H9 (cell line): ENCODE measurements at regions not wholly inside any gene's neighbourhood (a gene's known extent, or its start where the extent isn't known, plus 50 kb on each side); places are given as distances from the start of the nearest gene placed in this dataset.

Experiments used
- DNase-seq: peaks from one replicate; pipeline ENCODE4 v3.0.0-alpha.2; 2017
- H2AFZ ChIP-seq: one replicate; pipeline ENCODE4 v1.6.1; 2013; ENCODE audit warnings: mild to moderate bottlenecking, low read length, control low read depth, moderate library complexity
- H2AK5ac ChIP-seq: 2 replicates; pipeline ENCODE4 v1.6.1; 2013; ENCODE audit warnings: low read length, control low read depth, mixed read lengths; ENCODE audit not compliant: insufficient read length
- H2BK120ac ChIP-seq: one replicate; pipeline ENCODE4 v1.6.1; 2013; ENCODE audit warnings: low read depth, mild to moderate bottlenecking, low read length, control low read depth, inconsistent platforms; ENCODE audit not compliant: poor library complexity, severe bottlenecking
- H2BK12ac ChIP-seq: 2 replicates; pipeline ENCODE4 v1.6.1; 2013; ENCODE audit warnings: low read length, control low read depth, mixed read lengths, low read depth; ENCODE audit not compliant: insufficient read length
- H2BK15ac ChIP-seq: 2 replicates; pipeline ENCODE4 v1.6.1; 2013; ENCODE audit warnings: low read depth, low read length, control low read depth
- H2BK20ac ChIP-seq: one replicate; pipeline ENCODE4 v1.6.1; 2013; ENCODE audit warnings: low read depth, mild to moderate bottlenecking, low read length, control low read depth, inconsistent platforms; ENCODE audit not compliant: poor library complexity, severe bottlenecking
- H2BK5ac ChIP-seq: 2 replicates; pipeline ENCODE4 v1.6.1; 2013; ENCODE audit warnings: low read length, control low read depth, mixed read lengths; ENCODE audit not compliant: insufficient read length
- H3K14ac ChIP-seq: 2 replicates; pipeline ENCODE4 v1.6.1; 2013; ENCODE audit warnings: low read length, control low read depth; ENCODE audit not compliant: insufficient read depth
- H3K18ac ChIP-seq: 2 replicates; pipeline ENCODE4 v1.6.1; 2013; ENCODE audit warnings: low read depth, mild to moderate bottlenecking, mixed read lengths, low read length, control low read depth; ENCODE audit not compliant: insufficient read length
- H3K23ac ChIP-seq: 2 replicates; pipeline ENCODE4 v1.6.1; 2013; ENCODE audit warnings: low read length, control low read depth, mixed read lengths, low read depth; ENCODE audit not compliant: insufficient read length
- H3K23me2 ChIP-seq: 2 replicates; pipeline ENCODE4 v1.6.1; 2013; ENCODE audit warnings: low read depth, mild to moderate bottlenecking, mixed read lengths, low read length, control low read depth; ENCODE audit not compliant: insufficient read length, poor library complexity, severe bottlenecking
- H3K27ac ChIP-seq: 2 replicates; pipeline ENCODE4 v1.5.1; 2013; ENCODE audit warnings: low read length, control low read depth, mixed read lengths, low read depth; ENCODE audit not compliant: insufficient read length
- H3K27me3 ChIP-seq: 2 replicates; pipeline ENCODE4 v1.6.1; 2013; ENCODE audit warnings: low read length, control low read depth, inconsistent platforms; ENCODE audit not compliant: insufficient read depth
- H3K4ac ChIP-seq: 2 replicates; pipeline ENCODE4 v1.6.1; 2013; ENCODE audit warnings: low read depth, mild to moderate bottlenecking, control low read depth, inconsistent platforms, low read length, moderate library complexity
- H3K4me1 ChIP-seq: 2 replicates; pipeline ENCODE4 v1.6.1; 2013; ENCODE audit warnings: low read length, control low read depth, inconsistent platforms; ENCODE audit not compliant: insufficient read depth
- H3K4me2 ChIP-seq: 2 replicates; pipeline ENCODE4 v1.6.1; 2013; ENCODE audit warnings: low read length, control low read depth, mixed read lengths; ENCODE audit not compliant: insufficient read length, insufficient read depth
- H3K56ac ChIP-seq: 2 replicates; pipeline ENCODE4 v1.6.1; 2013; ENCODE audit warnings: low read depth, mild to moderate bottlenecking, mixed read lengths, low read length, control low read depth; ENCODE audit not compliant: insufficient read length
- H3K79me1 ChIP-seq: 2 replicates; pipeline ENCODE4 v1.6.1; 2013; ENCODE audit warnings: low read depth, mild to moderate bottlenecking, moderate library complexity, low read length, control low read depth, inconsistent platforms; ENCODE audit not compliant: insufficient read depth, poor library complexity, severe bottlenecking
- H3K79me2 ChIP-seq: 2 replicates; pipeline ENCODE4 v1.6.1; 2013; ENCODE audit warnings: low read length, control low read depth, inconsistent platforms; ENCODE audit not compliant: insufficient read depth
- H3K9ac ChIP-seq: 2 replicates; pipeline ENCODE4 v1.6.1; 2013; ENCODE audit warnings: low read length, control low read depth, mixed read lengths; ENCODE audit not compliant: insufficient read length; ENCODE audit errors: extremely low read depth
- H3K9me3 ChIP-seq: one replicate; pipeline ENCODE4 v1.6.1; 2013; ENCODE audit warnings: low read depth, low read length, inconsistent platforms; ENCODE audit not compliant: control insufficient read depth
- H3T11ph ChIP-seq: one replicate; pipeline ENCODE4 v1.6.1; 2013; ENCODE audit warnings: mild to moderate bottlenecking, low read length, control low read depth, inconsistent platforms
- H4K20me1 ChIP-seq: one replicate; pipeline ENCODE4 v1.6.1; 2013; ENCODE audit not compliant: control insufficient read depth, insufficient read length, insufficient read depth
- H4K5ac ChIP-seq: 2 replicates; pipeline ENCODE4 v1.6.1; 2013; ENCODE audit warnings: low read depth, mild to moderate bottlenecking, mixed read lengths, low read length, control low read depth; ENCODE audit not compliant: insufficient read length
- H4K8ac ChIP-seq: replicated peaks from 2 replicates; pipeline ENCODE4 v1.6.1; 2013; ENCODE audit warnings: low read length, control low read depth, mixed read lengths, low read depth; ENCODE audit not compliant: insufficient read length
- H4K91ac ChIP-seq: 2 replicates; pipeline ENCODE4 v1.6.1; 2013; ENCODE audit warnings: low read depth, mild to moderate bottlenecking, moderate library complexity, mixed read lengths, low read length, control low read depth; ENCODE audit not compliant: insufficient read length
- H3K27ac Mint-ChIP-seq, 3 experiments: 2 replicates in 2 of 3; 3 replicates in 1 of 3; pipeline ENCODE4 v1.8.0; 2020 to 2021; ENCODE audit warnings: mixed read lengths in 3 of 3, mild to moderate bottlenecking in 1 of 3, moderate library complexity in 1 of 3
- H3K27me3 Mint-ChIP-seq: 2 replicates; pipeline ENCODE4 v1.8.0; 2021; ENCODE audit warnings: low read depth, mild to moderate bottlenecking, moderate library complexity, mixed read lengths
- H3K36me3 Mint-ChIP-seq, 3 experiments: 2 replicates in 2 of 3; 3 replicates in 1 of 3; pipeline ENCODE4 v1.8.0; 2020 to 2021; ENCODE audit warnings: low read depth in 3 of 3, mixed read lengths in 3 of 3; ENCODE audit not compliant: insufficient read depth in 1 of 3
- H3K4me1 Mint-ChIP-seq, 2 experiments: 2 replicates each; pipeline ENCODE4 v1.8.0; 2020; ENCODE audit warnings: mixed read lengths in 2 of 2
- H3K4me3 Mint-ChIP-seq, 2 experiments: 2 replicates in 1 of 2; 3 replicates in 1 of 2; pipeline ENCODE4 v1.8.0; 2020 to 2021; ENCODE audit warnings: mild to moderate bottlenecking in 2 of 2, mixed read lengths in 2 of 2, moderate library complexity in 1 of 2
- H3K9me3 Mint-ChIP-seq, 2 experiments: 2 replicates in 1 of 2; 3 replicates in 1 of 2; pipeline ENCODE4 v1.8.0; 2020; ENCODE audit warnings: mild to moderate bottlenecking in 2 of 2, mixed read lengths in 2 of 2, moderate library complexity in 1 of 2
- CTCF ChIP-seq: fragments of 200-600 bp; sonication (generic); conservative IDR thresholded peaks from 3 replicates; pipeline ENCODE4 v1.8.0; 2021; ENCODE audit warnings: antibody characterized with exemption, mild to moderate bottlenecking
- WGBS: extraction: QIAGEN DNeasy Blood & Tissue Kit; methylation state at CpG from one replicate; pipeline ENCODE4 v1.1.7; 2013; ENCODE audit warnings: missing lambda C conversion rate, low lambda C conversion rate, mixed read lengths; ENCODE audit not compliant: insufficient read length; ENCODE audit errors: extremely low coverage; 5-methylcytosine and 5-hydroxymethylcytosine counted together

- peaks cover 7 to 13% of the 10 kb centered on the region in 2 experiments for H3K4me1 Mint-ChIP-seq
- H3K27ac Mint-ChIP-seq = peak overlapping the region in 1 of 3 experiments; percentile 55; a peak in 1 of 7 replicates
- no peak overlapping the region for H3K23ac ChIP-seq
- WGBS = no CpG with 5 or more reads among the region's 15 CpGs
- no peak overlapping the region for H4K91ac ChIP-seq
- H3K14ac ChIP-seq = no peak overlapping the region
- no peak overlapping the region for H3K4ac ChIP-seq
- H2AFZ ChIP-seq = no peak overlapping the region
- H2BK5ac ChIP-seq = no peak overlapping the region
- H2AK5ac ChIP-seq = no peak overlapping the region
- no peak overlapping the region for H3K4me3 Mint-ChIP-seq
- no peak overlapping the region for H4K8ac ChIP-seq
- peaks cover 47% of the 10 kb centered on the region for H3K27me3 Mint-ChIP-seq
- H3K79me2 ChIP-seq = no peaks in the 10 kb centered on the region
- no peak overlapping the region for H3K18ac ChIP-seq
- TF ChIP-seq CTCF = no peak
- H3K56ac ChIP-seq = no peak overlapping the region
- no peak overlapping the region for H3T11ph ChIP-seq
- no peaks in the 10 kb centered on the region for H4K20me1 ChIP-seq
- H3K36me3 Mint-ChIP-seq = peaks cover 0 to 3% (median 0%) of the 10 kb centered on the region in 3 experiments; a peak in 1 of 7 replicates
- no peak overlapping the region for H3K4me2 ChIP-seq
- H3K27ac ChIP-seq = no peak overlapping the region
- H2BK20ac ChIP-seq = no peak overlapping the region
- no peaks in the 10 kb centered on the region for H3K9me3 ChIP-seq
- H3K27me3 ChIP-seq = no peaks in the 10 kb centered on the region
- no peaks in the 10 kb centered on the region for H3K79me1 ChIP-seq
- H2BK12ac ChIP-seq = no peak overlapping the region
- H3K9ac ChIP-seq = no peak overlapping the region
- no peak for DNase-seq
- H4K5ac ChIP-seq = no peak overlapping the region
- no peak overlapping the region for H2BK15ac ChIP-seq
- no peaks in the 10 kb centered on the region for H3K23me2 ChIP-seq
- H2BK120ac ChIP-seq = no peak overlapping the region
- H3K4me1 ChIP-seq = no peaks in the 10 kb centered on the region
- H3K9me3 Mint-ChIP-seq = peaks cover 3 to 12% of the 10 kb centered on the region in 2 experiments; a peak in 3 of 5 replicates
Measured at GRCh38 chr22:47782328-47783075, 1020.1 kb downstream of the TBC1D22A start.
